ENCODE measurements at regions not wholly inside any gene's neighbourhood (a gene's known extent, or its start where the extent isn't known, plus 50 kb on each side); places are given as distances from the start of the nearest gene placed in this dataset.

DNA sequence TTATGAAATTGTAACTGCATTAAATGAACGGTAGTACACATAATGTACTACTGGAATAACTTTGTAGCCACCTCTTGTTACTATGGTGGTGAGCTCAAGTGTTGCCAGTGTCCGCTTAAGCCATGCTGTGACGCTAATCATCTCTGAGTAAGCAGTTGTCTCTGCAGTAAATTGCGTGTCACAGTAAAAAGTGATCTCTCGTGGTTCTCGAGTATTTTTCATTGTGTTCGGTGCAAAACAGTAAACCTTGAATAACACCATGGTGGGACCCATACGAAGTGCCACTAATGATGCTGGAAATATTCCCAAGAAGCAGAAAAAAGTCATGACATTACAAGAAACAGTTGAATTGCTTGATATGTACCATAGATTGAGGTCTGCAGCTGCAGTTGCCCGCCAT is 524.8 kb downstream of the SOX5 start:
- TF ChIP-seq, protein P1, sequence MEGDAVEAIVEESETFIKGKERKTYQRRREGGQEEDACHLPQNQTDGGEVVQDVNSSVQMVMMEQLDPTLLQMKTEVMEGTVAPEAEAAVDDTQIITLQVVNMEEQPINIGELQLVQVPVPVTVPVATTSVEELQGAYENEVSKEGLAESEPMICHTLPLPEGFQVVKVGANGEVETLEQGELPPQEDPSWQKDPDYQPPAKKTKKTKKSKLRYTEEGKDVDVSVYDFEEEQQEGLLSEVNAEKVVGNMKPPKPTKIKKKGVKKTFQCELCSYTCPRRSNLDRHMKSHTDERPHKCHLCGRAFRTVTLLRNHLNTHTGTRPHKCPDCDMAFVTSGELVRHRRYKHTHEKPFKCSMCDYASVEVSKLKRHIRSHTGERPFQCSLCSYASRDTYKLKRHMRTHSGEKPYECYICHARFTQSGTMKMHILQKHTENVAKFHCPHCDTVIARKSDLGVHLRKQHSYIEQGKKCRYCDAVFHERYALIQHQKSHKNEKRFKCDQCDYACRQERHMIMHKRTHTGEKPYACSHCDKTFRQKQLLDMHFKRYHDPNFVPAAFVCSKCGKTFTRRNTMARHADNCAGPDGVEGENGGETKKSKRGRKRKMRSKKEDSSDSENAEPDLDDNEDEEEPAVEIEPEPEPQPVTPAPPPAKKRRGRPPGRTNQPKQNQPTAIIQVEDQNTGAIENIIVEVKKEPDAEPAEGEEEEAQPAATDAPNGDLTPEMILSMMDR (IDR thresholded peaks at IDR 0.05) = no peak
- TF ChIP-seq POLR2A (IDR thresholded peaks at IDR 0.05) (no peak), POLR2AphosphoS5 (IDR thresholded peaks at IDR 0.05) (no peak), EP300 (IDR thresholded peaks at IDR 0.05) (no peak)
